ENCODE measurements at regions not wholly inside any gene's neighbourhood (a gene's known extent, or its start where the extent isn't known, plus 50 kb on each side); places are given as distances from the start of the nearest gene placed in this dataset.

GRCh38 chr21:35850029-35850428, 210.3 kb downstream of the SETD4 start:
- no peak for DNase-seq (ENCODE audit: low read depth in 2 of 2)

GRCh38 chr21:35849144-35849543, 211.2 kb downstream of the SETD4 start:
- DNase-seq (ENCODE audit: low read depth in 2 of 2) = no peak

- no peak for DNase-seq (ENCODE audit: low read depth in 2 of 2)
Measured at GRCh38 chr21:35843911-35844667, 216.2 kb downstream of the SETD4 start.

GRCh38 chr21:35840949-35841348, 219.4 kb downstream of the SETD4 start:
- no peak for DNase-seq (ENCODE audit: low read depth in 2 of 2)

GRCh38 chr21:35840197-35840799, 220.0 kb downstream of the SETD4 start:
- DNase-seq (ENCODE audit: low read depth in 2 of 2) = peak in 1 of 2 donors; percentile 22

GRCh38 chr21:35838987-35839763, 221.2 kb downstream of the SETD4 start:
- DNase-seq (ENCODE audit: low read depth in 2 of 2) = no peak

GRCh38 chr21:35838350-35838749, 222.0 kb downstream of the SETD4 start:
- DNase-seq (ENCODE audit: low read depth in 2 of 2) = no peak

GRCh38 chr21:35833991-35834390, 226.3 kb downstream of the SETD4 start:
- DNase-seq (ENCODE audit: low read depth in 2 of 2) = no peak

GRCh38 chr21:35833388-35833787, 226.9 kb downstream of the SETD4 start:
- no peak for DNase-seq (ENCODE audit: low read depth in 2 of 2)

GRCh38 chr21:35831230-35831629, 229.1 kb downstream of the SETD4 start:
- no peak for DNase-seq (ENCODE audit: low read depth in 2 of 2)

- no peak for DNase-seq (ENCODE audit: low read depth in 2 of 2)
Measured at GRCh38 chr21:35829067-35829466, 231.3 kb downstream of the SETD4 start.

GRCh38 chr21:35828161-35828560, 232.2 kb downstream of the SETD4 start:
- DNase-seq (ENCODE audit: low read depth in 2 of 2) = no peak

- DNase-seq (ENCODE audit: low read depth in 2 of 2) = no peak
Measured at GRCh38 chr21:35827004-35827403, 233.3 kb downstream of the SETD4 start.

- DNase-seq (ENCODE audit: low read depth in 2 of 2) = no peak
Measured at GRCh38 chr21:35825370-35826353, 234.7 kb downstream of the SETD4 start.

- no peak for DNase-seq (ENCODE audit: low read depth in 2 of 2)
Measured at GRCh38 chr21:35824136-35824535, 236.2 kb downstream of the SETD4 start.

GRCh38 chr21:35819134-35819533, 241.2 kb downstream of the SETD4 start:
- no peak for DNase-seq (ENCODE audit: low read depth in 2 of 2)

- no peak for DNase-seq (ENCODE audit: low read depth in 2 of 2)
Measured at GRCh38 chr21:35818597-35818996, 241.7 kb downstream of the SETD4 start.

- no peak for DNase-seq (ENCODE audit: low read depth in 2 of 2)
Measured at GRCh38 chr21:35814858-35815619, 245.3 kb downstream of the SETD4 start.

- DNase-seq (ENCODE audit: low read depth in 2 of 2) = no peak
Measured at GRCh38 chr21:35812679-35813078, 247.6 kb downstream of the SETD4 start.

GRCh38 chr21:35811191-35811806, 249.0 kb downstream of the SETD4 start:
- no peak for DNase-seq (ENCODE audit: low read depth in 2 of 2)

Measured in stimulated activated CD8-positive, alpha-beta memory T cell treated with anti-CD3 and anti-CD28 coated beads, Interleukin-2, amount 100 ng/mL, for 1 hour (primary cell).